Endothelial cell of umbilical vein (primary cell): ENCODE measurements at regions not wholly inside any gene's neighbourhood (a gene's known extent, or its start where the extent isn't known, plus 50 kb on each side); places are given as distances from the start of the nearest gene placed in this dataset.

Source experiments
- BruUV-seq: library from RNA; stranded (reverse); fragments of 400-500 nt; replicated peaks from 2 replicates; lab custom pipeline; 2021; lab: Mats Ljungman, UMichigan
- CTCF ChIA-PET: fragments of 300-600, 350-600 bp; sonication (Branson Sonifier 250); formaldehyde crosslinking; loops from one replicate; lab custom pipeline; 2021; ENCODE audit warnings: antibody characterized with exemption, inconsistent platforms; lab: Charles Lee
- POLR2A ChIA-PET: fragments of 300-600, 350-600 bp; sonication (Branson Sonifier 250); formaldehyde crosslinking; loops from one replicate; lab custom pipeline; 2021; ENCODE audit warnings: antibody characterized with exemption, inconsistent platforms; lab: Charles Lee
- DNase-seq: peaks from one replicate; pipeline ENCODE4 v3.0.0-alpha.2; 2011; ENCODE audit warnings: low read depth, low spot score
- FAIRE-seq: peaks from 2 replicates; lab custom pipeline; 2011; peaks lifted over from hg19 to GRCh38; lab: Jason Lieb, UNC
- H2AFZ ChIP-seq: 2 replicates; pipeline ENCODE4 v1.6.0; 2012; ENCODE audit warnings: low read depth, low read length, control low read depth, inconsistent platforms
- H3K27ac ChIP-seq: 2 replicates; pipeline ENCODE4 v1.5.1; 2011; ENCODE audit warnings: low read depth, mild to moderate bottlenecking, control low read depth, low read length, moderate library complexity; ENCODE audit not compliant: insufficient read depth
- H3K27me3 ChIP-seq, 2 experiments: 2 replicates each; pipeline versions ENCODE4 v1.6.0 to v1.6.1; 2011; ENCODE audit warnings: low read length in 2 of 2, mixed read lengths in 1 of 2; ENCODE audit not compliant: control insufficient read depth in 2 of 2, insufficient read depth in 2 of 2
- H3K36me3 ChIP-seq, 2 experiments: 2 replicates in 1 of 2; 3 replicates in 1 of 2; pipeline ENCODE4 v1.5.1; 2011; ENCODE audit warnings: low read length in 2 of 2, mild to moderate bottlenecking in 1 of 2, moderate library complexity in 1 of 2; ENCODE audit not compliant: control insufficient read depth in 2 of 2, insufficient read depth in 2 of 2; ENCODE audit errors: extremely low read depth in 1 of 2
- H3K4me1 ChIP-seq: 3 replicates; pipeline ENCODE4 v1.5.1; 2011; ENCODE audit warnings: mild to moderate bottlenecking, low read length; ENCODE audit not compliant: control insufficient read depth, insufficient read depth; ENCODE audit errors: extremely low read depth
- H3K4me2 ChIP-seq: 2 replicates; pipeline ENCODE4 v1.6.1; 2011; ENCODE audit warnings: low read length, control low read depth, mixed read lengths; ENCODE audit not compliant: insufficient read depth
- H3K4me3 ChIP-seq, 3 experiments: fragments of 200-600 bp in 1 of 3; sonication (generic), shearing (Covaris generic) in 1 of 3; replicated peaks in 1 of 3; 2 replicates each; pipeline ENCODE4 v1.5.1; 2011 to 2016; ENCODE audit warnings: control low read depth in 3 of 3, low read length in 3 of 3, mild to moderate bottlenecking in 2 of 3, inconsistent platforms in 1 of 3, low read depth in 1 of 3, moderate library complexity in 1 of 3; ENCODE audit not compliant: insufficient read depth in 1 of 3
- H3K79me2 ChIP-seq: 2 replicates; pipeline ENCODE4 v1.6.0; 2012; ENCODE audit warnings: low read length, inconsistent platforms; ENCODE audit not compliant: control insufficient read depth, insufficient read depth
- H3K9ac ChIP-seq: replicated peaks from 2 replicates; pipeline ENCODE3; 2011; ENCODE audit warnings: low read length, control low read depth; ENCODE audit not compliant: insufficient read depth; ENCODE audit errors: extremely low read depth
- H3K9me1 ChIP-seq: replicated peaks from 3 replicates; pipeline ENCODE4 v1.6.0; 2011; ENCODE audit warnings: mild to moderate bottlenecking, low read length; ENCODE audit not compliant: control insufficient read depth, insufficient read depth; ENCODE audit errors: extremely low read depth
- H3K9me3 ChIP-seq: replicated peaks from 2 replicates; pipeline ENCODE4 v1.5.1; 2012; ENCODE audit warnings: low read length, inconsistent platforms; ENCODE audit not compliant: control insufficient read depth, insufficient read depth
- H4K20me1 ChIP-seq: replicated peaks from 2 replicates; pipeline ENCODE3; 2011; ENCODE audit warnings: mild to moderate bottlenecking, low read length; ENCODE audit not compliant: control insufficient read depth, insufficient read depth; ENCODE audit errors: extremely low read depth
- EZH2 ChIP-seq: IDR thresholded peaks from 2 replicates; pipeline ENCODE4 v1.6.1; 2012; ENCODE audit warnings: borderline replicate concordance, low read depth, mild to moderate bottlenecking, moderate library complexity, low read length, inconsistent platforms; ENCODE audit not compliant: severe bottlenecking
- FOS ChIP-seq: IDR thresholded peaks from 2 replicates; pipeline ENCODE4 v1.6.1; 2011; ENCODE audit warnings: mild to moderate bottlenecking, low read length, moderate library complexity, borderline replicate concordance; ENCODE audit not compliant: insufficient read depth
- GATA2 ChIP-seq: IDR thresholded peaks from 2 replicates; pipeline ENCODE4 v1.7.0; 2011; ENCODE audit warnings: low read depth, mild to moderate bottlenecking, moderate library complexity, mixed read lengths, low read length; ENCODE audit not compliant: insufficient read length, insufficient read depth
- JUN ChIP-seq: IDR thresholded peaks from 2 replicates; pipeline ENCODE4 v1.6.1; 2011; ENCODE audit warnings: borderline replicate concordance, low read depth; ENCODE audit not compliant: insufficient read length, insufficient read depth
- MYC ChIP-seq: IDR thresholded peaks from one replicate; pipeline ENCODE4 v1.6.1; 2011; ENCODE audit warnings: mild to moderate bottlenecking, low read depth, low read length
- POLR2A ChIP-seq: IDR thresholded peaks from 2 replicates; pipeline ENCODE4 v1.6.1; 2012; ENCODE audit warnings: low read depth, mild to moderate bottlenecking, control low read depth, low read length
- POLR2AphosphoS5 ChIP-seq: IDR thresholded peaks from 2 replicates; pipeline ENCODE4 v1.6.1; 2012; ENCODE audit warnings: low read depth, mild to moderate bottlenecking, control low read depth, low read length, moderate library complexity; ENCODE audit not compliant: insufficient read depth
- dilution Hi-C: fragments of 300-500 bp; cut with MboI; formaldehyde crosslinking; loops from one replicate; pipeline ENCODE4 v1.15.0; 2019; ENCODE audit warnings: low sequenced_read_pairs; ENCODE audit not compliant: extremely low pct_ligation_motif_present
- intact Hi-C: fragments of 100-400 bp; cut with micrococcal nuclease; formaldehyde crosslinking; loops from one replicate; pipeline ENCODE4 v1.10.0; 2022
- TF ChIP-seq, protein P1 (sequence below), 2 donors: IDR thresholded peaks; 1 replicate in 1 of 2; 2 replicates in 1 of 2; pipeline ENCODE4 v1.5.1; 2011; ENCODE audit warnings: low read length in 2 of 2, mild to moderate bottlenecking in 2 of 2, moderate library complexity in 2 of 2, control low read depth in 1 of 2, inconsistent platforms in 1 of 2, low read depth in 1 of 2; ENCODE audit not compliant: insufficient read depth in 1 of 2; ENCODE audit errors: extremely low read depth in 1 of 2
- TF ChIP-seq, protein P2 (sequence below): IDR thresholded peaks from 2 replicates; pipeline ENCODE4 v1.6.1; 2011; ENCODE audit not compliant: insufficient read depth, insufficient read length

DNA sequence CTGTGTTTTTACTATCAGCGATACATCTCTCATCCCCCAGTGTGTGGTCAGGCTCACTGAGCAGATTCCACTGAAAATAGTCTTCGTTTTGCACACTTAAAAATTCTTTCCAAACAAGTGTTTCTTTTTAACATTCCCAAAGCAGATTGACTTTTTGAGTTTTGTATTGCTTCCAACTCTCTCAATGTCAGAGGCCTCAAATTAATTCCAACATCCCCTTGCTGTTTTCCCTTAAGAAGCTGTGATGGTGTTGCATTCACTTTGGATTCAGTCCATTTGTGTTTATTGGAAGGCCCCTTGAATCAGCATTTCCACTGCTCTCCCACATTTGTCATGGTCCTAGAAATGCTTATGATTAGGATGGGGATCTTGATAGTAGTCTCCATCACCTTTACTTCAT is 228.7 kb downstream of the KCNRG start:
- H3K27ac ChIP-seq, result no peak overlapping the region
- TF ChIP-seq EZH2 (no peak), POLR2AphosphoS5 (no peak), POLR2A (no peak), MYC (no peak), JUN (no peak), GATA2 (no peak), FOS (no peak)
- TF ChIP-seq, protein P1, sequence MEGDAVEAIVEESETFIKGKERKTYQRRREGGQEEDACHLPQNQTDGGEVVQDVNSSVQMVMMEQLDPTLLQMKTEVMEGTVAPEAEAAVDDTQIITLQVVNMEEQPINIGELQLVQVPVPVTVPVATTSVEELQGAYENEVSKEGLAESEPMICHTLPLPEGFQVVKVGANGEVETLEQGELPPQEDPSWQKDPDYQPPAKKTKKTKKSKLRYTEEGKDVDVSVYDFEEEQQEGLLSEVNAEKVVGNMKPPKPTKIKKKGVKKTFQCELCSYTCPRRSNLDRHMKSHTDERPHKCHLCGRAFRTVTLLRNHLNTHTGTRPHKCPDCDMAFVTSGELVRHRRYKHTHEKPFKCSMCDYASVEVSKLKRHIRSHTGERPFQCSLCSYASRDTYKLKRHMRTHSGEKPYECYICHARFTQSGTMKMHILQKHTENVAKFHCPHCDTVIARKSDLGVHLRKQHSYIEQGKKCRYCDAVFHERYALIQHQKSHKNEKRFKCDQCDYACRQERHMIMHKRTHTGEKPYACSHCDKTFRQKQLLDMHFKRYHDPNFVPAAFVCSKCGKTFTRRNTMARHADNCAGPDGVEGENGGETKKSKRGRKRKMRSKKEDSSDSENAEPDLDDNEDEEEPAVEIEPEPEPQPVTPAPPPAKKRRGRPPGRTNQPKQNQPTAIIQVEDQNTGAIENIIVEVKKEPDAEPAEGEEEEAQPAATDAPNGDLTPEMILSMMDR (IDR thresholded peaks at IDR 0.05; ENCODE audit: extremely low read depth in 1 of 2, insufficient read depth in 1 of 2, low read depth in 1 of 2, low read length in 2 of 2), result no peak
- TF ChIP-seq, protein P2, sequence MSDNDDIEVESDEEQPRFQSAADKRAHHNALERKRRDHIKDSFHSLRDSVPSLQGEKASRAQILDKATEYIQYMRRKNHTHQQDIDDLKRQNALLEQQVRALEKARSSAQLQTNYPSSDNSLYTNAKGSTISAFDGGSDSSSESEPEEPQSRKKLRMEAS, result no peak
- H3K27me3 ChIP-seq, result no peaks in the 10 kb centered on the region
- H3K4me1 ChIP-seq, result peaks cover 15% of the 10 kb centered on the region
- no peaks in the 10 kb centered on the region for H3K9me3 ChIP-seq
- dilution Hi-C loops, result no loop called here
- BruUV-seq, result no TSS peak
- H3K79me2 ChIP-seq, result no peaks in the 10 kb centered on the region
- H4K20me1 ChIP-seq, result no peaks in the 10 kb centered on the region
- intact Hi-C loops, result loop anchor here (2.0 kb wide), 1 partner anchor 37 kb away; no protein-coding TSS in a partner anchor
- ChIA-PET POLR2A (no interaction called here), CTCF (interaction anchor here (0.6 to 1.4 kb wide), 2 partner anchors 25 to 41 kb away, joined by 3 to 4 read pairs; no protein-coding TSS in a partner anchor)
- H2AFZ ChIP-seq, result no peak overlapping the region
- DNase-seq, result no peak
- H3K4me3 ChIP-seq, result no peak overlapping the region
- no peak overlapping the region for H3K9ac ChIP-seq
- no peaks in the 10 kb centered on the region for H3K9me1 ChIP-seq
- H3K36me3 ChIP-seq, result no peaks in the 10 kb centered on the region
- H3K4me2 ChIP-seq, result peak overlapping the region; percentile 43
- FAIRE-seq, result no peak
